ENCODE measurements at regions not wholly inside any gene's neighbourhood (a gene's known extent, or its start where the extent isn't known, plus 50 kb on each side); places are given as distances from the start of the nearest gene placed in this dataset.

- H3K27ac ChIP-seq, result no peak overlapping the region
- peak; percentile 94 for TF ChIP-seq CTCF (IDR thresholded peaks at IDR 0.05)
- no peak for TF ChIP-seq ZFX (IDR thresholded peaks at IDR 0.05; ENCODE audit: borderline replicate concordance)
Measured at GRCh38 chr7:10412422-10413019, 561.2 kb upstream of the PHF14 start.

- TF ChIP-seq CTCF (IDR thresholded peaks at IDR 0.05) (no peak), ZFX (IDR thresholded peaks at IDR 0.05; ENCODE audit: borderline replicate concordance) (no peak)
- H3K27ac ChIP-seq, result no peak overlapping the region
Measured at GRCh38 chr7:10418985-10419384, 554.7 kb upstream of the PHF14 start.

GRCh38 chr7:10429031-10429430 lies 544.6 kb upstream of the PHF14 start:
- no peak overlapping the region for H3K27ac ChIP-seq
- TF ChIP-seq ZFX (IDR thresholded peaks at IDR 0.05; ENCODE audit: borderline replicate concordance) (no peak), CTCF (IDR thresholded peaks at IDR 0.05) (no peak)

GRCh38 chr7:10429511-10429910 lies 544.2 kb upstream of the PHF14 start:
- no peak overlapping the region for H3K27ac ChIP-seq

GRCh38 chr7:10436302-10436701 lies 537.4 kb upstream of the PHF14 start:
- H3K27ac ChIP-seq, result no peak overlapping the region
- TF ChIP-seq CTCF (IDR thresholded peaks at IDR 0.05) (no peak), ZFX (IDR thresholded peaks at IDR 0.05; ENCODE audit: borderline replicate concordance) (no peak)

More at GRCh38 chr7:10429511-10429910, 544.2 kb upstream of the PHF14 start:
- no peak for TF ChIP-seq ZFX (IDR thresholded peaks at IDR 0.05; ENCODE audit: borderline replicate concordance)
- TF ChIP-seq CTCF (IDR thresholded peaks at IDR 0.05), result no peak

GRCh38 chr7:10439027-10439426 lies 534.6 kb upstream of the PHF14 start:
- H3K27ac ChIP-seq, result no peak overlapping the region
- TF ChIP-seq CTCF (IDR thresholded peaks at IDR 0.05) (no peak), ZFX (IDR thresholded peaks at IDR 0.05; ENCODE audit: borderline replicate concordance) (no peak)

- no peak for TF ChIP-seq ZFX (IDR thresholded peaks at IDR 0.05; ENCODE audit: borderline replicate concordance)
- no peak for TF ChIP-seq CTCF (IDR thresholded peaks at IDR 0.05)
- H3K27ac ChIP-seq, result no peak overlapping the region
Measured at GRCh38 chr7:10455936-10456335, 517.7 kb upstream of the PHF14 start.
